Brain pericyte (primary cell): ENCODE measurements at regions not wholly inside any gene's neighbourhood (a gene's known extent, or its start where the extent isn't known, plus 50 kb on each side); places are given as distances from the start of the nearest gene placed in this dataset.
A peak's percentile ranks its signal among the peaks of the same experiment; 100 is the strongest.
"Not testable (repeated sequence)": the region's sequence is repeated elsewhere in the genome, so short reads cannot be mapped to it uniquely, and the experiment has no call there.

Experiments
- DNase-seq: peaks from one replicate; pipeline ENCODE4 v3.0.0-alpha.2; 2012; ENCODE audit warnings: low read depth, low spot score

DNA sequence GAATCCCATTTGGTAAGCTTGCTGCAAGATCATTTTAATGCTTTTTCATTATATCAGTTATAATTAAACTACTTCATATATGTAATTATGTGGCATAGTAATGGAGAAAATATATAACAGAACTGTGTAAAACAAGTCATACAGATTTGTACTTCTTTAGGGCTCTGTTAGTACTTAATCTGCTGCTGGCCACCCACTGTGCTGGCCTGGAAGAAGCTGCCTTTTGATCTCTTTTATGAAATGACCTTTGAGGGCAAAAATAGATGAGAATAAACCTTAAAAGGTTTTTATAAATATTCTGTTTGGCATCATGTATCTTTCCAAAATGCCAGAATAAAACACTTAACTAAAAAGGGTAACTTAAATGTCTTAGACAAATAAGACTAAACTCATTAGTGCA is 262.9 kb downstream of the ZIC1 start:
- no peak for DNase-seq

- no peak for DNase-seq
Measured at GRCh38 chr3:147672436-147672835, 263.3 kb downstream of the ZIC1 start.

GRCh38 chr3:147675761-147676160 is 266.6 kb downstream of the ZIC1 start:
- no peak for DNase-seq

GRCh38 chr3:147680837-147681483 is 271.8 kb downstream of the ZIC1 start:
- no peak for DNase-seq

DNA sequence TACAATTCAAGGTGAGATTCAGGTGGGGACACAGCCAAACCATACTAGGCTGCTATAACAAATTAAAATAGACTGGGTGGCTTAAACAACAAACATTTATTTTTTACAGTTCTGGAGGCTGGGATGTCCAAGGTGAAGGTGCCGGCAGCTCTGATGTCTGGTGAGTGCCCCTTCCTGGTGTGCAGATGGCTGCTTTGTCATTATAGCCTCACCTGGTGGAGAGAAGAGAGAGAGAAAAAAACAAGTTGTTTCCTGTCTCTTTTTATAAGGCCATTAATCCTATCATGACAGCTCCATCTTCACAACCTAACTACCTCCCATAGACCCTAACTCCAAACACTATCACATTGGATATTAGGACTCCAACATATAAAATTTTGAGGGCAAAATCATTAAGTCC is 279.7 kb downstream of the ZIC1 start:
- no peak for DNase-seq

DNA sequence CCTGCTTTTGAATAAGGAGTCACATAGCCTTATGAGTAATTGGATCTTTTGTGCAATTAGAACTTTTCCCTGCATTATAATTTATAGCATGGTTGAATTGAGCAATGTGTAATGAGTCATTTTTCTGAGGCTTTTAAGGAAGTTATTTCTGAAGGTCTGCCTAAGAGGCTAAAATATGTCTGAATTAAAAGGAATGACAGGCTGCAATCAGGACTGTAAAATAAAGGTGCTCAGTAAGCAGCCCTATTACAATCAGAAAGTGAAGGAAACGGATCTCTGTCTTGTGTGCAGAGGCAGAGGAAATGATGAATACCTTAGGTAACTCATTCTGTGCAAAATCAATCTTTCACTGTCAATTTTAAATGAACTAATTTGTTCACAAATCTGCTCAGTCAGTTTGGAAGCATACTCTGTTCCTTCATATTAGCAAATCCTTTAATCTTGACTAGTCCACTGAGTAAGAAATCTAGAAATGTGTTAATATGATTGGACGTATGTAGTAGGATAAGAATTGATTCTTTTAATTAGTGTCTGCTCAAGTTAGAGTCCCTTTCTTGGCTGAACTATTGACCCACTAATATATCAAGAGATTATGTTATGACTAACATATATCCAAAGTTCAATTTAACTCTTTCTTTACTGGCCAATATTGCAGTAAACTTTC is 290.1 kb downstream of the ZIC1 start:
- DNase-seq: no peak

GRCh38 chr3:147701195-147701594 is 292.0 kb downstream of the ZIC1 start:
- no peak for DNase-seq

DNA sequence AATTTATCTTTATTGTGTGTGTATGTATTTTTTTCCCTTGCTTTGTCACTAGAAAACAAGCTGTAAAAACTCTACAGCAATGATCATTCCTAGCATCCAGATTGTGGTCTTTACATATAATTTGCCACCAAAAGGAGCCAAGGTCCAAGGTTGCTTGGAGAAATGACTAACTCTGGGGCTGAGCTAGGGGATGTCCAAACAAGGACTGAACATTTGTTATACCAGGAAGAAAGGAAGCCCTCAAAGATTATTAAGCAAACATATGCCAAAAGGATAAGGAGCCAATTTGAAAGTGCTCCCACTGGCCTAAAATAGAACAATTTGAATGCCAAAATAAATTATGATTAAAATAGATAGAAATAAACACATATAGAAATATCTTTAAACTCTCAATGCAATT is 293.3 kb downstream of the ZIC1 start:
- DNase-seq: no peak

GRCh38 chr3:147705651-147706051 is 296.5 kb downstream of the ZIC1 start:
- no peak for DNase-seq

- DNase-seq: not testable (repeated sequence)
Measured at GRCh38 chr3:147710753-147711152, 301.6 kb downstream of the ZIC1 start.

GRCh38 chr3:147712357-147712756 is 303.2 kb downstream of the ZIC1 start:
- DNase-seq: no peak

GRCh38 chr3:147712758-147713157 is 303.6 kb downstream of the ZIC1 start:
- DNase-seq: not testable (repeated sequence)

- DNase-seq: no peak
Measured at GRCh38 chr3:147713234-147714133, 304.3 kb downstream of the ZIC1 start.

- DNase-seq: no peak
Measured at GRCh38 chr3:147729641-147730040, 320.5 kb downstream of the ZIC1 start.

- no peak for DNase-seq
Measured at GRCh38 chr3:147730284-147730683, 321.1 kb downstream of the ZIC1 start.

DNA sequence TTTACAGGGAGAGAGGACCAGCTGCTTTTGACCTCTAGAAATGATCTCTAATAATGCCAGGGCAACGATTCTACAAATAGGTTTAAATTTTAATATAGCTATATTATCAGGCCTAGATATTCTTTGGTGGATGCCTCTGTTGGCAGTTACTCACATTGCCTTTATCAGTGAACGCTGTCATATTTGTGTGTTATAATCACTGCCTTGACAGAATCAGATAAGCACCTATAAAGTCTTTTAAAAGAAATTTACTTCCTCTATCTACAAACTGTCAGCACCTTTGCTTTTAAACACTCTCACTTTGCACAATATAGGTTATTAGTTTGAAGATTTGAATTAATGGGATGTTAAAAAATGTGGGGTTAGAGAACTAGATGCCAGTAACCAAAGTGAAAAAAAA is 324.1 kb downstream of the ZIC1 start:
- DNase-seq: no peak

DNA sequence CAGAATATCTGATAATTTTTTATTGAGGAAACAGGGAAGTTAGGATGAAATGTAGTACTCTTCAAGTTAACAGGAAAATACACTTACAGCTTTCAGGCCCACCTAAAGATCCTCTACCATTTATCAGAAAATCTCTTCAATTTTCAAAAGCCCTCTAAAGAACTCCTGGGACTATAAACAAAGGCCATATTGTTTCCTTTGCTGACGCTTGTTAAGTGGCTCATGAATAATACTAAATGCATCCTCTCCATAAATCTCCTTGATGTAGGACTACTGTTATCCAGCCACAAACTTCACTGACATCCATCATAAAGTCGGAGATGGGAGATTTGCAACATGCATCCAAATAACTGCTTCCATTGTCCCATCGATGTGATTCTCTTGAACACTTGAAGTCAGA is 326.5 kb downstream of the ZIC1 start:
- DNase-seq: no peak

- DNase-seq: no peak
Measured at GRCh38 chr3:147736226-147736625, 327.1 kb downstream of the ZIC1 start.

DNA sequence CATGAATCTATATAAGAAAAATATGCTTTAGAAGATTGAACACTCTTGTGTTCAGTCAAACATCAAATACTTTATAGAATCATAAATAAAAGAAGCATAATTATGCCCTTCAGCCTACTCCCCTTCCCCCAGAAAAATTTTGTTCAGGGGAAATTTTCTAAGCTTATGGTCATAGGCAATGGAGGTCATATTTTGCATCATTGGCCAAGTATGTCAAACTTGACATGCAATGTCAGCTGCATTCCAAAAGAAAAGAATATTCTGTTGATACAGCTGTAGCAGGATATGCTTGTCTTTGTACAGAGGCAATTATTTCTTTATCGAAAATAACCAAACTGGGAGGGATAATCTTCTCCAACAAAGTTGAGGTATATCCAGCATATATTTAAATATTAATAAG is 328.2 kb downstream of the ZIC1 start:
- peak; percentile 31 for DNase-seq

DNA sequence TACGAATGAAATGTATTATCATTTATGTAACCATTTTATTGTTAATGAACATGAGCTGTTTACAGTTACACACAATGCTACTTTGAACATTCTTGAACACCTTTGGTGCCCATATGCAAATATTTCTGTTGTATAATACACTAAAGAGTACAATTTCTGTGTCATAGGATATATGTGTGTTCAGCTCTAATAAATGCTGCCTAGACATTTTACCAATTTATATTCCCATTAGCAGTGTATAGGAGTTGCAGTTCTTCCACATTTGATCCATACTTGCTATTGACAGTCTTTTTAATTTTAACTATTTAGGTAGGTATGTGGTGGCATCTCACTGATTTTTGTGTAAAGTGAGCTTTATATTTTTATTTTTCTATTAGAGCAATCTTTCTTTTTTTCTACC is 331.8 kb downstream of the ZIC1 start:
- DNase-seq: no peak

GRCh38 chr3:147744967-147745366 is 335.8 kb downstream of the ZIC1 start:
- DNase-seq: no peak

- DNase-seq: no peak
Measured at GRCh38 chr3:147755310-147755709, 346.1 kb downstream of the ZIC1 start.

GRCh38 chr3:147756476-147756875 is 347.3 kb downstream of the ZIC1 start:
- no peak for DNase-seq
